CD8-positive, alpha-beta memory T cell (primary cell): ENCODE measurements at regions not wholly inside any gene's neighbourhood (a gene's known extent, or its start where the extent isn't known, plus 50 kb on each side); places are given as distances from the start of the nearest gene placed in this dataset.
A peak's percentile ranks its signal among the peaks of the same experiment; 100 is the strongest.

ENCODE experiments used
- CTCF ChIA-PET: fragments of 350-600 bp; sonication (Branson Sonifier 250); formaldehyde crosslinking; loops from one replicate; lab custom pipeline; 2021; ENCODE audit warnings: antibody characterized with exemption; lab: Charles Lee
- POLR2A ChIA-PET: fragments of 350-600 bp; sonication (Branson Sonifier 250); formaldehyde crosslinking; loops from one replicate; lab custom pipeline; 2021; ENCODE audit warnings: antibody characterized with exemption; lab: Charles Lee
- DNase-seq, 5 donors: peaks; one replicate each; pipeline versions ENCODE4 v3.0.0 to v3.0.0-alpha.2; 2020 to 2022; ENCODE audit warnings: mixed read lengths in 1 of 5
- H3K27ac ChIP-seq: one replicate; pipeline ENCODE4 v1.7.0; 2013; ENCODE audit warnings: low read depth, mild to moderate bottlenecking, low read length, moderate library complexity
- H3K27me3 ChIP-seq: 2 replicates; pipeline ENCODE4 v1.7.0; 2013; ENCODE audit warnings: low read length, mild to moderate bottlenecking; ENCODE audit not compliant: insufficient read depth, poor library complexity, severe bottlenecking
- H3K36me3 ChIP-seq: 2 replicates; pipeline ENCODE4 v1.7.0; 2013; ENCODE audit warnings: mild to moderate bottlenecking, low read length, moderate library complexity; ENCODE audit not compliant: insufficient read depth
- H3K4me1 ChIP-seq: 2 replicates; pipeline ENCODE4 v1.7.0; 2013; ENCODE audit warnings: mild to moderate bottlenecking, low read length, moderate library complexity; ENCODE audit not compliant: insufficient read depth
- H3K4me3 ChIP-seq: 2 replicates; pipeline ENCODE4 v1.7.0; 2013; ENCODE audit warnings: mild to moderate bottlenecking, low read length
- H3K9me3 ChIP-seq: 2 replicates; pipeline ENCODE4 v1.7.0; 2013; ENCODE audit warnings: mild to moderate bottlenecking, low read length
- H3K27ac Mint-ChIP-seq, 8 donors: one replicate each; pipeline ENCODE4 v1.8.0; 2020 to 2021; ENCODE audit warnings: mixed read lengths in 8 of 8, mild to moderate bottlenecking in 6 of 8, inconsistent platforms in 3 of 8, moderate library complexity in 3 of 8
- H3K27me3 Mint-ChIP-seq, 2 donors: one replicate each; pipeline ENCODE4 v1.8.0; 2020 to 2021; ENCODE audit warnings: mixed read lengths in 2 of 2, mild to moderate bottlenecking in 1 of 2, moderate library complexity in 1 of 2
- H3K36me3 Mint-ChIP-seq, 3 donors: one replicate each; pipeline ENCODE4 v1.8.0; 2020 to 2021; ENCODE audit warnings: mixed read lengths in 3 of 3, inconsistent platforms in 1 of 3, mild to moderate bottlenecking in 1 of 3
- H3K4me1 Mint-ChIP-seq, 3 donors: one replicate each; pipeline ENCODE4 v1.8.0; 2020 to 2021; ENCODE audit warnings: mixed read lengths in 3 of 3, inconsistent platforms in 1 of 3, mild to moderate bottlenecking in 1 of 3
- H3K4me3 Mint-ChIP-seq, 7 donors: one replicate each; pipeline ENCODE4 v1.8.0; 2020 to 2021; ENCODE audit warnings: mixed read lengths in 7 of 7, mild to moderate bottlenecking in 6 of 7, moderate library complexity in 4 of 7, inconsistent platforms in 2 of 7
- H3K9me3 Mint-ChIP-seq, 5 donors: one replicate each; pipeline ENCODE4 v1.8.0; 2020 to 2022; ENCODE audit warnings: mixed read lengths in 5 of 5, mild to moderate bottlenecking in 3 of 5, moderate library complexity in 2 of 5, inconsistent platforms in 1 of 5

GRCh38 chr5:40413743-40414142, 266.0 kb upstream of the PTGER4 start:
- ChIA-PET POLR2A (no interaction called here), CTCF (interaction anchor here (1.1 kb wide), 1 partner anchor 23 kb away, joined by 3 read pairs; no protein-coding TSS in a partner anchor)
- peaks cover 0 to 22% (median 3%) of the 10 kb centered on the region in 3 donors for H3K36me3 Mint-ChIP-seq
- H3K27me3 Mint-ChIP-seq: no peaks in the 10 kb centered on the region
- no peak overlapping the region for H3K27ac Mint-ChIP-seq
- no peak overlapping the region for H3K4me3 ChIP-seq
- no peak overlapping the region for H3K4me3 Mint-ChIP-seq
- peaks cover 34 to 36% (median 35%) of the 10 kb centered on the region in 3 donors for H3K4me1 Mint-ChIP-seq
- H3K9me3 Mint-ChIP-seq: peaks cover 0 to 8% (median 3%) of the 10 kb centered on the region in 5 donors
- H3K4me1 ChIP-seq: peaks cover 29% of the 10 kb centered on the region
- no peaks in the 10 kb centered on the region for H3K36me3 ChIP-seq
- H3K9me3 ChIP-seq: no peaks in the 10 kb centered on the region
- H3K27me3 ChIP-seq: no peaks in the 10 kb centered on the region
- no peak overlapping the region for H3K27ac ChIP-seq
- no peak for DNase-seq

DNA sequence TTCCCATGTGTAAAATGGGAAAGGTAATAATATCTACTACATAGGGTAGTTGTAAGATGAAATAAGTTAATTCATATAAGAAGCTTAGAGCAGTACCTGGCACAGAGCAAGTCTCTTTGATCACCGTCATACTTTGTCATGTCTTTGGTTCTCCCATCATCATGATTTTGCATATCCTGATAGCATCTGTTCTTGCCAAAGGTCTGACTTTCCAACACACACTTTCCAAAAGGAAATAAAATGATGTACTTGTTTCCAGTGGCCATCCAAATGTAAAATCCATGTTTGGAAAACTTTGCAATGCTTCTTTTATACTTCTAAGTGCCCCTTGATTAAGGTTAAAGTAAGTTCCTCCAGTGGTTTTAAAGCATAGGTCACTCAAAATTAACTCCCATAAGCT, 266.9 kb upstream of the PTGER4 start:
- Mint-ChIP-seq H3K4me3 (no peak overlapping the region), H3K27ac (peak overlapping the region in 4 of 8 donors; percentile 8 to 99 (median 93)), H3K36me3 (peaks cover 0 to 14% (median 3%) of the 10 kb centered on the region in 3 donors), H3K27me3 (no peaks in the 10 kb centered on the region), H3K9me3 (peaks cover 0 to 5% (median 0%) of the 10 kb centered on the region in 5 donors), H3K4me1 (peaks cover 40 to 44% (median 43%) of the 10 kb centered on the region in 3 donors)
- Histone ChIP-seq H3K9me3 (no peaks in the 10 kb centered on the region), H3K4me1 (peaks cover 37% of the 10 kb centered on the region), H3K27me3 (no peaks in the 10 kb centered on the region), H3K36me3 (no peaks in the 10 kb centered on the region), H3K27ac (no peak overlapping the region), H3K4me3 (no peak overlapping the region)
- ChIA-PET CTCF (interaction anchor here (0.9 to 4.5 kb wide), 3 partner anchors 18 to 273 kb away, joined by 3 to 32 read pairs (median 3); no protein-coding TSS in a partner anchor), POLR2A (interaction anchor here (1.1 kb wide), 1 partner anchor 24 kb away, joined by 3 read pairs; no protein-coding TSS in a partner anchor)
- DNase-seq: no peak

DNA sequence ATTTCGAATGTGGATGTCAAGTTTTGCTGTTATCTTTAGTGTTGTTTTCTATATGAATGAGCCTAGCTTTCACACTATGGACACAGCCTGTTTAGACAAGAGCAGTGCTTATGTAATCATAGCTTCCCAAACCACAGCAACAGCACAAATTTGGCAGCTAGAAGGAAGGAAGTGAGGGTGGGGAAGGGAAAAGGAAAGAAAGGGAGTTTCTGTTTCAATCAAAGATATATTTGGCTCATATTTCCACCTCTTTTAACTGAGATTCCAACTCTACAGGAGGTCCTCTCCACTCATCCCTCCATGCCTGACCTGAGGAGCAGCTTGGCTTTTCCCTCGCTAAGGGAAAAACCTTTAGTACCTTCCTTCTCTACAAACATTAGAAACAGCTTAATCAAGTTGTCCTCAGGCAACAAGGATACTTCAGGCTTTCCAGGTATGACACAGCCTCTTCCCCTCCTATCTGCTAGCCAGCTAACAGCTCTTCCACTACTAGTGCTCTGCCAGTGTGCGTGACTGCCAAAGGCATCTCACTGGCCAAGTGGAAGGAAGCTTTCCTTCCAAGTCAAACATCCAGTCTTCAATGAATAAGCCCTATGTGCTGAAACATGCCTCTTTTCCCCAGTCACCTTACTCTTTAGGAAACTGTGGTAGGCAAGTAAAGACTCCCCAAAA, 268.6 kb upstream of the PTGER4 start:
- Mint-ChIP-seq H3K4me1 (peaks cover 55 to 58% (median 57%) of the 10 kb centered on the region in 3 donors), H3K27ac (peak overlapping the region; percentile 87 to 100 (median 99)), H3K4me3 (peak overlapping the region; percentile 35 to 85 (median 65)), H3K36me3 (peaks cover 0 to 10% (median 2%) of the 10 kb centered on the region in 3 donors), H3K9me3 (peaks cover 0 to 2% (median 0%) of the 10 kb centered on the region in 5 donors), H3K27me3 (no peaks in the 10 kb centered on the region)
- ChIA-PET POLR2A (interaction anchor here (1.1 to 1.9 kb wide), 8 partner anchors 10 to 273 kb away, joined by 4 to 17 read pairs (median 6); partner anchors contain the start of gene PTGER4), CTCF (interaction anchor here (0.7 to 4.5 kb wide), 7 partner anchors 14 to 242 kb away, joined by 3 to 32 read pairs (median 4); no protein-coding TSS in a partner anchor)
- Histone ChIP-seq H3K4me3 (peak overlapping the region; percentile 52), H3K4me1 (peaks cover 54% of the 10 kb centered on the region), H3K9me3 (no peaks in the 10 kb centered on the region), H3K27ac (peak overlapping the region; percentile 82), H3K27me3 (no peaks in the 10 kb centered on the region), H3K36me3 (no peaks in the 10 kb centered on the region)
- DNase-seq: no peak

GRCh38 chr5:40410231-40410861, 269.4 kb upstream of the PTGER4 start:
- H3K4me1 Mint-ChIP-seq: peaks cover 62 to 66% (median 65%) of the 10 kb centered on the region in 3 donors

DNA sequence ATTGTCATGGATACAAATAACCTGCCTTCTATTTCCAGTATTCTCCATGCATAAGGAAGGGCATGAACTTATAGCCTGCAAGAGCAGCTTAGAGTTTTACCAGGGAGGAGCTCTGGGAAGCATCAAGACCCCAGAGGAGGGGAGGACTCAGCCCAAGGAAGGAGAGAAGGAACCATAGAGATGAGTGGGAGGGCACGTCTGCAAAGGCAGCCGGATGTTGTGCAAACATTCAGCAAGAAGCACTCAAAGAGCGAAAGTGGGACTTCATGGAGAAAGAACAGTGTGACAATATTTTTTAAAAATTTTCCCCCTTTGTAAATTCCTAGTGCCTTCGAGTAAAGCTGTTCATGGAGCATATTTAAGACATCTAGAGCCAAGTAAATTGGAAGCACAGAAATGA, 270.1 kb upstream of the PTGER4 start:
- Histone ChIP-seq H3K4me1 (peaks cover 69% of the 10 kb centered on the region), H3K36me3 (no peaks in the 10 kb centered on the region), H3K27me3 (no peaks in the 10 kb centered on the region), H3K27ac (peak overlapping the region; percentile 95), H3K4me3 (peak overlapping the region; percentile 28), H3K9me3 (no peaks in the 10 kb centered on the region)
- Mint-ChIP-seq H3K4me3 (peak overlapping the region; percentile 47 to 85 (median 65)), H3K9me3 (peaks cover 0 to 2% (median 0%) of the 10 kb centered on the region in 5 donors), H3K27me3 (no peaks in the 10 kb centered on the region), H3K4me1 (peaks cover 70 to 73% (median 72%) of the 10 kb centered on the region in 3 donors), H3K36me3 (peaks cover 0 to 10% (median 2%) of the 10 kb centered on the region in 3 donors), H3K27ac (peak overlapping the region; percentile 87 to 100 (median 99))
- peak; percentile 15 to 73 (median 64) for DNase-seq
- ChIA-PET CTCF (interaction anchor here (1.0 to 4.5 kb wide), 7 partner anchors 8 to 268 kb away, joined by 3 to 32 read pairs (median 4); no protein-coding TSS in a partner anchor), POLR2A (interaction anchor here (0.6 to 1.9 kb wide), 8 partner anchors 8 to 274 kb away, joined by 3 to 17 read pairs (median 6); partner anchors contain the start of gene PTGER4)

More at GRCh38 chr5:40410231-40410861, 269.4 kb upstream of the PTGER4 start:
- peaks cover 0 to 2% (median 0%) of the 10 kb centered on the region in 5 donors for H3K9me3 Mint-ChIP-seq
- Histone ChIP-seq H3K27ac (peak overlapping the region; percentile 95), H3K36me3 (no peaks in the 10 kb centered on the region), H3K27me3 (no peaks in the 10 kb centered on the region), H3K9me3 (no peaks in the 10 kb centered on the region), H3K4me1 (peaks cover 61% of the 10 kb centered on the region), H3K4me3 (peak overlapping the region; percentile 52)
- peak overlapping the region; percentile 35 to 85 (median 65) for H3K4me3 Mint-ChIP-seq
- H3K27me3 Mint-ChIP-seq: no peaks in the 10 kb centered on the region
- peak overlapping the region; percentile 87 to 100 (median 99) for H3K27ac Mint-ChIP-seq
- CTCF ChIA-PET: interaction anchor here (0.7 to 4.5 kb wide), 10 partner anchors 9 to 267 kb away, joined by 3 to 32 read pairs (median 4); no protein-coding TSS in a partner anchor
- DNase-seq: peak; percentile 52 to 95 (median 90)
- POLR2A ChIA-PET: interaction anchor here (1.1 to 1.9 kb wide), 8 partner anchors 9 to 274 kb away, joined by 4 to 17 read pairs (median 6); partner anchors contain the start of gene PTGER4
- H3K36me3 Mint-ChIP-seq: peaks cover 0 to 10% (median 2%) of the 10 kb centered on the region in 3 donors

GRCh38 chr5:40406741-40407211, 272.9 kb upstream of the PTGER4 start:
- Mint-ChIP-seq H3K9me3 (peaks cover 0 to 2% (median 0%) of the 10 kb centered on the region in 5 donors), H3K27me3 (no peaks in the 10 kb centered on the region), H3K36me3 (peaks cover 0 to 4% (median 2%) of the 10 kb centered on the region in 3 donors), H3K4me3 (peak overlapping the region; percentile 24 to 67 (median 55)), H3K4me1 (peaks cover 81 to 95% (median 94%) of the 10 kb centered on the region in 3 donors), H3K27ac (peak overlapping the region; percentile 87 to 99 (median 98))
- H3K4me1 ChIP-seq: peaks cover 77% of the 10 kb centered on the region
- peak overlapping the region; percentile 29 for H3K27ac ChIP-seq
- H3K4me3 ChIP-seq: no peak overlapping the region
- no peaks in the 10 kb centered on the region for H3K36me3 ChIP-seq
- no peaks in the 10 kb centered on the region for H3K27me3 ChIP-seq
- POLR2A ChIA-PET: interaction anchor here (0.6 to 1.4 kb wide), 2 partner anchors 16 to 271 kb away, joined by 3 to 4 read pairs; no protein-coding TSS in a partner anchor
- CTCF ChIA-PET: interaction anchor here (1.1 to 1.6 kb wide), 3 partner anchors 20 to 279 kb away, joined by 3 to 5 read pairs (median 3); no protein-coding TSS in a partner anchor
- peak in 2 of 5 donors; percentile 45 to 55 for DNase-seq
- no peaks in the 10 kb centered on the region for H3K9me3 ChIP-seq
